ENCODE measurements at regions not wholly inside any gene's neighbourhood (a gene's known extent, or its start where the extent isn't known, plus 50 kb on each side); places are given as distances from the start of the nearest gene placed in this dataset.
"Not testable (repeated sequence)": the region's sequence is repeated elsewhere in the genome, so short reads cannot be mapped to it uniquely, and the experiment has no call there.

DNA sequence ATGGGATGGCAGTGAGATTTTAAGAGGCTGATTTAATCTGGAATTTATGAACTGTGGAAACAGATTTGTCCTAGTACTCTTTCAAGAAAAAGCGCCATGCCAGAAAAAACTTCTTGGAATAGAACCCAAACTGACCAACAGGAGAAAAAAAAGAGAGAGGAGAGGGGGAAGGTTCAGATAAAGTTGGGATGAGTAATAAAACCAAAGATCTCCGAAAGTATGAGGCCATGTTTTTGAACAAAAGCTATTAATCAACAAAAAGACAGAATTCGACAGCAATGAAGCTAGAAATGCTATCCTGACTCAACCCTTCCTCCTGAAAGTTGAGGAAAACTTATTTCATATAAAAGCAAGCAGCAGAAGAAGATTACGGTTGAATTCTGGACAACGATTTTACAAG, 135.5 kb downstream of the CEMIP2 start:
- no peak for DNase-seq (ENCODE audit: low read depth in 4 of 4, low spot score in 3 of 4)

DNA sequence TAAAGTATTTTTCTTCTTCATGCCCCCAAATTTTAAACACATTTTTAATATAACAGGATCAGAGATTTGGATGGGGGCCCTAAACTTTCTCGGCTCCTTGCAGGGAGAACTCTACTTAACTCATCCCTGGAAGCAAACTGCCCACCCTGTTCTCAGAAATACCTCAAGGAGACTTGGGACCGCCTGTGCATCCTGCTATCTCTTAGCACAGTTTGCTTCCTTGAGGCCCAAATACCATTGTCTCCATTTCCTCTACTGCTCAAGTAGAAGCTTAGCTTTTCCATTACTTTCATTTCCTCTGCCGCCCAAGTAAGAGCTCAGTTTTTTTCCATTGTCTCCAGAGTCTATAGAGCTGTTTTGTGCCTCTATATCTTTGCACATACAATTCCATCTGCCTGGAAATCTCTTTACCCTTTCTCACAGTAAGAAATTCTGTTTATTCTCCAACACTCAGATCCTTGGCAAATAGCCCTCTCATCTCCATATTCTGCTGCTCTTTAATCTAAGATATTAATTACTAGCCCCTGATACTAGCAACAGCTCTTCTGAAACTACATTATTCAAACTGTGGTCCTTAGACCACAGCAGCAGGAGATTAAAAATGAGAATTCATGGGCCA, 137.8 kb downstream of the CEMIP2 start:
- DNase-seq (ENCODE audit: low read depth in 4 of 4, low spot score in 3 of 4), result no peak

DNA sequence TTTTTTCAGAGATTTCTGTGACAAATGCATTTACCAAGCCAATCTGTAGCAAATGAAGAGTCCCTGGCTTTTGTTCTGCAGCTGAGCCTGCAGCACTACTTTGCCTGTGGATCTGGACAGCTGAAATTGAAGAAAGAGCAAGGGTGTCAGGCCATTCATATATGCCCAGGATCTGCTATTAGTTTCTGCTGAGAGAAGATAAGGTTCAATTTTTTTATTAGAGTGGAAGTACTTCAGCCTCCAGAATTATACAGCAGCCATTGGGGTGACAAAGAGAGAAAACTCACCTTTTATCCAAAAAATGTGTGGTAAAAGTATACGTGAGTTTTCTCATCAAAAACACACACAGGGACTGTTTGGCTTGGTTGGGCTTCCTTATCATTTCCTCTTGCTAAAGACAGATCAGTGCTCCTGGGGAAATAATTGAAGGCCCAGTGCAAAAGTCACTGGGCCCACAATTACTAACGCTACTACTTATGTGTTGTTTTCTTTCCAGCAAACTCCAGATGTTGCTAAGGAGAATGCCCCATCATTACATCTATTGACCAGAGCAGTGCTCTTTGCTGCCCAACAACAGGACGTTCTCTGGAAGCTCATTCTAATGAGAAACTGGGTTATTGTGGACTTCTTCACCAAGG, 138.6 kb downstream of the CEMIP2 start:
- no peak for DNase-seq (ENCODE audit: low read depth in 4 of 4, low spot score in 3 of 4)

DNA sequence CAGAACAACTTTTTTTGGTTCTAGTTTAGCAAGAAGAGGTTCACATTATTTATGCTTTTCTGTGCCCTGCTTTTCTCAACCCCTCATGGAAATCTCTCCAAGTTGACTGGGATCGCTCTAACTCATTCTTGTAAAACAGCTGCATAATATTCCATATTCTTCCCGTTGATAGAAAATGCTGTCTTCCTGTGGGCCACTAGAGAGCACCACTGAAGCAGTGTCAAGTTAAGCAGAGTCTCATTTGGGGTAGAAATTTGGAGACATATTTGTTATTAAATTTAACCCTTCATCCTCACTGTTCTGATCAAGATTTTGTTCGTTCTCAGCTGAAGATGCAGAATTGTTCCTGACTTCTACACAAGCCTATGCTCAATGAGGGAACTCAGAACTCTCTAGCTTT, 140.1 kb downstream of the CEMIP2 start:
- no peak for DNase-seq (ENCODE audit: low read depth in 4 of 4, low spot score in 3 of 4)

DNA sequence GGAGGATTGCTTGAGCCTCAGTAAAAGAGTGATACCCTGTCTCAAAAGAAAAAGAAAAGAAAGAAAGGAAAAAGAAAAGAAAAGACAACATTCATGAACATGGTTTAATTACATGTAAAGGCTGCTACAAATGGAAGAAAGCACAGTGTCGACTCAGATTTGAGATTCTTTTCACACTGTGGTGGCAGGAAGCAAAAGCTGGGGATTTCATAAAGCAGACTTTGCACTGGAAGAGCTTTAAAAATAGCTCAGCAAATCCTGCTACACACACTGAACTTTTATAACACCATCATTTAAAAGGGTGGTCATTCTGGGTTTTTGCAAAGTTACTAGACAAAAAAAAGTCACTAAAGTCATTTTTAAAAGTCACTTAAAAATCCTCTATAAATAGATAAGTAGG, 140.8 kb downstream of the CEMIP2 start:
- DNase-seq (ENCODE audit: low read depth in 4 of 4, low spot score in 3 of 4), result no peak

DNA sequence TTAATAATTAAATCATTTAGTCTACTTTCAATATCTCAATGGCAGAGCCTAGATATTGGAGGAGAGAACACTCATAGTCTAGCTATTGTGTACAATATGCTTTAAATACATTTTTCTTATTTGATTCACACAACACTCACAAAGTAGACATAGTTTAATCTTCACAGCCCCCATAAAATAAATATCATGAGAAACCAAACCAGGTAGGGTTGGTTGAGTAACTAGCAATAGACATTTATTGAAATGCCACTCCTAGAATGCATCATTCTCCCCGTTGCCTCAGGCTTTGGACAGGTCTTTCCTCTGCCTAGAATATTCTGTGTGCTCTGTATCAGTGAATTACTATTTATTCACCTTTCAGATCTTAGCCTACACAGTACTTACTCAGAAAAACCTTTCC, 141.9 kb downstream of the CEMIP2 start:
- DNase-seq (ENCODE audit: low read depth in 4 of 4, low spot score in 3 of 4), result no peak

DNA sequence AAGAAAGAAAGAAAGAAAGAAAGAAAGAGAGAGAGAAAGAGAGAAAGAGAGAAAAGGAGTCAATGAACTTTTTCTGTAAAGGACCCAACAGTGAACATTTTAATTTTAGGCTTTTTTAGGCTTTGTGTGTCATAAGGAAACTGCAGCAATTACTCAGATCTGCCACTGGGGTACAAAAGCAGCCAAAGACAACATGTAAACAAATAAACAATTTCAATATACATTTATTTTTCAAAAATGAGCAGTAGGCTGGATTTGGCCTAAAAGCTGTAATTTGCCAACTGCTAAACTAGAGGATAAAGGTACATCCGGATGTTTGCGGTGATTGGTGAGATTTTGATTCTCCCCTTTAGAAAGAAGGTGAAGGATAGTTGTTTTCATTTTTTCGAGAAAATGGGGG, 143.6 kb downstream of the CEMIP2 start:
- DNase-seq (ENCODE audit: low read depth in 4 of 4, low spot score in 3 of 4), result no peak

DNA sequence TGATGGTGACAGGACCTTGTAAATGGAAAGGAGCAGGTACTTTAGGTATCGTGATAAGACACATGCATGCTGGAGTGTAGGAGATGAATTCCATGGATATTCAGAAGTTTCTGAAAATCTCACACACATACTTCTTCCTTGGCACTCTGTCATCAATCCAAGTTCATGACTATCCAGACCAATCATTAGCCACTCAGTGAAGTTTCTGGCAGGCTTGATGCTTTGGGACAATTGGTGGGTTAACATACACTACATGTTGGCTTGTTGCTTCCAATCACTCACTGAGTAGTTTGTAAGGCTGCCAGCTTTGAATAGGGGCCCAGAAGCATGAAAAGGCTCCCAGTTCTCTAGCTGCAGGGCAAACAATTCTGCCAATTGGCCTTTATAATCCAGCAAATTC, 147.6 kb downstream of the CEMIP2 start:
- no peak for DNase-seq (ENCODE audit: low read depth in 4 of 4, low spot score in 3 of 4)

DNA sequence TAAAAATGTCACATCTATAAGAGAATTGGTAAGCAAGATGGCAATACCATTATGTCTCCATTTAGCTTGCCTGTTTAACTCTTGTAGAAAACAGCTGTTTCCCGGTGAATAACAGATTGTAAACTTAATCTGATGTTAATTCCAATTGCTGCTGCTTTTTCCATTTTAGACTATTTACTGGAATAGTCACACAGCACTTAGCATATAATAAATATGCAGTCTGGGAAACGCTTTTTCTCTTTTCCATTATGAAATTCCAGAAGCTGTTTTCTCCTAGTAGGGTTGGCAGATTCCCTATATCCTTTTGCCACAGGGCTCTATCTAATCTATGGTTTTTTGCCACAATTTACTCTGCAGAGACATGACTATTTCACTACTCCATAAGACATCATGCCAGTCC, 148.0 kb downstream of the CEMIP2 start:
- no peak for DNase-seq (ENCODE audit: low read depth in 4 of 4, low spot score in 3 of 4)

DNA sequence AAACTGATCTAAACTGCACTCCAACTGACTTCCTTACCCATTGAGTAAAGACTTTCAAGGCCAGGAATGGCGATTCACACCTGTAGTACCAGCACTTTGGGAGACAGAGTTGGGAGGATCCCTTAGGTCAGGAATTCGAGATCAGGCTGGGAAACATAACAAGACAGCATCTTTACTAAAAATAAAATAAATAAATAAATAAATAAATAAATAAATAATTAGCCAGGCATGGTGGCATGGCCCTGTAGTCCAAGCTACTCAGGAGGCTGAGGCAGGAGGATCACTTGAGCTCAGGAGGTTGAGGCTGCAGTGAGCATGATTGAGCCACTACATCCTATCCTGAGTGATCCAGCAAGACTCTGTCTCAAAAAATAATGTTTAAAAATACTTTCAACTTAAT, 148.4 kb downstream of the CEMIP2 start:
- DNase-seq (ENCODE audit: low read depth in 4 of 4, low spot score in 3 of 4), result no peak

DNA sequence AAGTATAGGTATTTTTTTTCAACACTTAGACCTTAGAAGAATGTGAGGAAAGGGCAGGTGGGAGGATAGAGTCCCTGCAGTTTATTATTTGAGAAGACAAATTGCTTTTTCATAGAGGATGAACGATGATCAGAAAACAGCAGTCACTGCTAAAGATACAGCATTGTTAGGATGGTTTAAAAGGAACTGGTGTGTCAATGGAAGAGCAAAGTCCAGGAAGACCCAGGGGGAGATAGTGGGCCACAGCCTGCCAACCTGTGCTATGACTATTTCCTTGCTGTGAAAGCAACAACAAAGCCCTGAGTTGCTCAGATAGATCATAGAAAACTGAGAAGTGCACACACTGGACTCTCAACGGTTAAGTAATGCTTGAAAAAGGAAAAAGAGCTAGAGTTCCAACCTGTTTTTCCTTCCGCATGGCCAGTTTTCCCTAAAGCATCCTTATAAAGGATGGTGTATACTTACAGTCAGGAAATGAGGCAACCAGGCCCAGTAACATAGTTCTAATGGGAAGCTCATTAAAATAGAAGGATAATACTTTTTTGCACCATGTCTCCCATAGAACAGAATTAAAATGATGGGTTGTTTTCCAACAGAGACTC, 153.8 kb downstream of the CEMIP2 start:
- no peak for DNase-seq (ENCODE audit: low read depth in 4 of 4, low spot score in 3 of 4)

DNA sequence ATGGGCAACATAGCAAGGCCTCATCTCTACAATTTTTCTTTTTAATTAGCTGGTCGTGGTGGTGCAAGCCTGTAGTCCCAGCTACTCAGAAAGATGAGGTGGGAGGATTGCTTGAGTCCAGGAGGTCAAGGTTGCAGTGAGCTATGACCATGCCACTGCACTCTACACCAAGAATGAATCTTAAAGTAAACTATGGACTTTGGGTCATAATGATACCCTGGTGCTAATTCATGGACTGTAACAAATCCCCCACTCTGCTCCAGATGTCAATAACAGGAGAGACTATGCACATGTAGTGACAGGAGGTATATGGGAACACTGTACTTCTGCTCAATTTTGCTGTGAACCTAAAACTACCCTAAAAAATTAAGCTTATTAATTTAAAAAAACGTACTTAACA, 155.4 kb downstream of the CEMIP2 start:
- DNase-seq (ENCODE audit: low read depth in 4 of 4, low spot score in 3 of 4), result no peak

DNA sequence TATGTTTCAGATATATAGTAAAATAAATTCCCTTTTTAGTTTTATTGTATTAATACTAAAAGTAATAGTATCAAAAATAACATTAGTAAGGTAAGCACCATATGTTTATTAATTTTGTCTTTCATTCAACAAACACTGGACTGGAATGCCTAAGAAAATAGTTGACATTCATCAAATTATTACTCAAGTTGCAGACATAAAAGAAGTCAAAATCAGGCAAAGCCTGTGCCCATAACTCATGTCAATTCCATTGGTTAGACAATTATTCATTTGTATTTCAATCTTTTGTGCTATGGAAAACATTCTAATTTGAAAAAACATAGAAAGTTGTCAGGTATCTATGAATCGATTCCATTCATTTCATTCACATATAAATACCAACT, 158.9 kb downstream of the CEMIP2 start:
- DNase-seq (ENCODE audit: low read depth in 4 of 4, low spot score in 3 of 4), result no peak

DNA sequence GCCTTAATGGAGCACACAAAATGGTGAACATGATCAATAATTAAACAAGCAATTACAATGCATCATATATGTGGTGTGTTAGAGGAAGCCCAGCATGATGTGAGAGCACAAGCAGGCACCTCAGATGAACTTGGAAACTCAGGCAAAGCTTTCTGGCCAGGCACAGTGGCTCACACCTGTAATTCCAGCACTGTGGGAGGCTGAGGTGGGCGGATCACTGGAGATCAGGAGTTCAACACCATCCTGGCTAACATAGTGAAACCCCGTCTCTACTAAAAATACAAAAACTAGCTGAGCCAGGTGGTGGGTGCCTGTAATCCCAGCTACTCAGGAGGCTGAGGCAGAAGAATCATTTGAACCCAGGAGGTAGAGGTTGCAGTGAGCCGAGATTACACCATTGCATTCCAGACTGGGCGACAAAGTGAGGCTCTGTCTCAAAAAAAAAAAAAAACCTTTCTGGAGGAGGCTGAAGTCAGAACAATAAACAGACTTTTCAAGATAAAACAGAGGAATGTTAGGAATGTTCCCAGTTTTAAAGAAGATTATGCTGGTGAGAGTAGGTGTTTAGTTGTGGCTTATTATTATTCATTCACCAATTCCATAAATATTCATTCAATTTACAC, 159.4 kb downstream of the CEMIP2 start:
- no peak for DNase-seq (ENCODE audit: low read depth in 4 of 4, low spot score in 3 of 4)

DNA sequence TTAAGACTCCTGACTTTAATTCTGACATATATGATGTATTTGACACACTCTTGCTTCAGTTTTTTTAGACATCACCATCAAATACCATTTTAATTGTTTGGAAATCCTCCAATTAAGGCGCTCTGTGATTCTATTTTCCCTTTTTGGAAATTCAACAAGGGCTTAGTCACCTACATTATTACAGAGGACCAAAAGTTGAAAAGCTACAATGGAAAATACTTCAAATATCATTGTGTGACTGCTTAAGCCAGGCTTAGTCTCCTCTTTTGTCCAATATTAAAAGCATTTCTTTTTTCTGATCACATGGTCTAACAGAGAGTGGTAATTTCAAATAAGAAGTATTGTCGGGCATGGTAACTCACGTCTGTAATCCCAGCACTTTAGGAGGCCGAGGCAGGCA, 160.3 kb downstream of the CEMIP2 start:
- DNase-seq (ENCODE audit: low read depth in 4 of 4, low spot score in 3 of 4), result no peak

DNA sequence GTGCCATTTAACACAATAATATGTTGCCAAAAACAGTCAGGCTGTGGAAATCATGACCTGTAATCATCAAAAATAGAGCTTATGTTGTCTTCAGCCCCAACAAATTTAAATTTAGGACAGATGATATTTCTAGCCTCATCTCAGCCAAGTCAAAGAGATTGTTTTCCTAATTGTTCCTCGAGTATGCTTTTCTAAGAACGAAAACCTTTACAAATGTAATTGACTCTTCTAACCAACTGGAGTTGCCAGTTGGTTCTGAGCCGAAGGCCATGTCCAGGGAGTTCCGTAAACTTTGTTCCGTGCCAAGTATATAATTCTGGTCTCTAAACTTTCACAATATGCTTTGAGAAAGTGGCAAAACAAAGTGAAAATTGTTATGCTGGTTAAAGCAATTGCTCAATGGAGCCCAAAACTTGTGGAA, 160.8 kb downstream of the CEMIP2 start:
- DNase-seq (ENCODE audit: low read depth in 4 of 4, low spot score in 3 of 4), result no peak

DNA sequence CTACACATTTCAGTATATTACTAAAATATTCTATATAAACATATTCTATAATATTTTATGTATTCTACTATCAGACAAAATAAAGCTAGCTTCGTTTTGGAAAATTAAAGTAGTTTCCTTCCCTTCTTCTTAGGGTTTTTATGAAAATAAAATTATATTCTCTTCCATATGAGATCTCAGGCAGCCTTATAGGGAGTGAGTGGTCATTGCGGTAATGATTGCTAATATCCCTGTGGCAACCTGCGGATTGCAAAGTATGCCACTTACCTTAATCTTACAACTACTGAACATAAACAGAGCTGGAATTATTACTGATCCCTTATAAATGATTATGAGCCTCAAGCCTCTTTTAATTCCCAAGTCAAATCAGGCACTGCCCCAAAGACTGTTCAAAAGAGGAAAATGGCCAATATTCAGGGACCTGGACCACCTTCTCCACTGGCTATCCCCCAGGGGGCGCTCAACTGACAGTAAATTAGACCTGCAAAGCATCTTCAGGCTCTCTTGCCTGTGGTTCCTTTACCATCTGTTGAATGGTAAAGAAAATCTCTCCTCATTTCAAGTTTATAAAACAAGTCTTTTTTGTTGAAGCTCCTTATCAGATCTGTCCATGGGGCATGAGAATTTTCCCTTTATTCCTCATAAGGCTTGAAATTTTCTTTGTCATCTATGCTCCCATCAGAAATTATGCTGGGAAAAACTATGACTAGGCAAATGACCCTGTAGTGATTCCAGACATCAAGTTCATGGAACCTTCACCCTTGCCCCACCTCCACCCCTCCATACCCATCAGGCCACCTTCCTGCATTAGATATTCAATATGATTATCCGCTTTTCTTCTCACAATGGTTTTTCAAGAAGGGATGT, 163.9 kb downstream of the CEMIP2 start:
- DNase-seq (ENCODE audit: low read depth in 4 of 4, low spot score in 3 of 4), result peak; percentile 14 to 32 (median 20)

DNA sequence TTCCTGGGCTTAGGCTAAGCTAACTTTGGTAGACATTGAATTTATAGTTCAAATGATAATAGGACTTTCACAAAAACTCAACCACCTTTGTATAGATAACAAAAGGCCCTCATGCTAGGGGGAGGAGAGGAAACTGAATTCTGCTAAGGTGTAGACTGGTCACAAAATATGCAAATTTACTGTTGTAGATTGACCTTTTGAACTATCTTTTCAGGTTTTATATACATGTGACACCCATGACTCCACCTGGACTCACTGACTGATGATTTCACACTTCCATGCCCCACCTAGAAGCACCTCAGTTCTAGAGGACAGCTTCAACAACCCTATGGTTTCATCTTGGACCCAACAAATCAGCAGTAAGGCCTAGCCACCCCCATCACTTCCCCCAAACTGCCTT, 165.7 kb downstream of the CEMIP2 start:
- no peak for DNase-seq (ENCODE audit: low read depth in 4 of 4, low spot score in 3 of 4)

DNA sequence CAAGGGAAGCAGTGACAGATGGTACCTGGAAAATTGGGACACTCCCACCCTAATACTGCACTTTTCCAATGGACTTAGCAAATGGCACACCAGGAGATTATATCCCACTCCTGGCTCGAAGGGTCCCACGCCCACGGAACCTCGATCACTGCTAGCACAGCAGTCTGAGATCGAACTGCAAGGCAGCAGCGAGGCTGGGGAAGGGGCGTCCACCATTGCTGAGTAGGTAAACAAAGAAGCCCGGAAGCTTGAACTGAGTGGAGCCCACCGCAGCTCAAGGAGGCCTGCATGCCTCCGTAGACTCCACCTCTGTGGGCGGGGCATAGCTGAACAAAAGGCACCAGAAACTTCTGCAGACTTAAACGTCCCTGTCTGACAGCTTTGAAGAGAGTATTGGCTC, 172.6 kb downstream of the CEMIP2 start:
- not testable (repeated sequence) for DNase-seq (ENCODE audit: low read depth in 4 of 4, low spot score in 3 of 4)

DNA sequence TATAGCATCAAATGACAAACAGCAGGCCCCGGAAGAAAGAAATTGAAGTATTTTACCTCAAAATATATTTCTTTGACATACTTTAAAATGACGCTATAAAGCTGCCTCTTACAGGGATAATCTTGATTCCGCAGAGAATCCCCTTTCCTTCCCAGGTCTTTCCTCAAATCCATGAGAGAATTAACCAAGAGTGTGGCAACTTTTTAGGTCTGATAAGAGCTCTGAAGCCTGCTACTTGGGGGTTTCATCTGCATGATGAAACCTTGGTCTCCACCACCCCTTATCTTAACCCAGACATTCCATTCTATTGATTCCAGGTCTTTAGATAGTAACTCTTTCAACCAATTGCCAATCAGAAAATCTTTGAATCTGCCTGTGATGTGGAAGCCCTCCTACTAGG, 173.8 kb downstream of the CEMIP2 start:
- no peak for DNase-seq (ENCODE audit: low read depth in 4 of 4, low spot score in 3 of 4)

DNA sequence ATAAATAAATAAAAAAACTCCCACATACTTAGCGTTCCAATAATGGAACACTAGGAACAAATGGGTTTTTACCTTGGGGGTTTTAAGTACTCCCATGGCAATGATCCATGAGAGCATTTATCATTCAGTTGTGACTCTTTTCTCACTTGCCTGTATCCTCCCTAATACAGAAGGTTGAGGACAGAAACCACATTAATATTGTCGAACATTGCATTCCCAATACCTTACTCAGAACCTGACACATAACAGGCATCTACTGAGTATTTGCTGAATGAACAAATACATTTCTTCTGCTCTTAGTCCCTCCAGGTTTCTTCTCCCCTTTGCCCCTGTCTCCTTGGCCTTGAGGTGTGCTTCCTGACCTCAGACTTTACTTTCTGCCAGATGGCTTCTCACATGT, 175.9 kb downstream of the CEMIP2 start:
- no peak for DNase-seq (ENCODE audit: low read depth in 4 of 4, low spot score in 3 of 4)

All from left renal pelvis (tissue), 4 donors.